RWPE1 (cell line): ENCODE measurements at regions not wholly inside any gene's neighbourhood (a gene's known extent, or its start where the extent isn't known, plus 50 kb on each side); places are given as distances from the start of the nearest gene placed in this dataset.
"Not testable (repeated sequence)": the region's sequence is repeated elsewhere in the genome, so short reads cannot be mapped to it uniquely, and the experiment has no call there.

Experiments
- CTCF ChIA-PET: fragments of 350-600 bp; sonication (Branson Sonifier 250); formaldehyde crosslinking; extraction: SDS; loops from one replicate; lab custom pipeline; 2021; lab: Yijun Ruan, JAX
- POLR2A ChIA-PET: fragments of 400-600 bp; formaldehyde crosslinking; extraction: SDS; loops from one replicate; lab custom pipeline; 2020; ENCODE audit warnings: antibody characterized with exemption; ENCODE audit not compliant: low non-redundant PET; lab: Yijun Ruan, JAX
- DNase-seq: peaks from one replicate; pipeline ENCODE4 v3.0.0; 2012; ENCODE audit warnings: low spot score
- H3K27ac ChIP-seq: fragments of 450-650 bp; 2 replicates; pipeline ENCODE4 v1.5.1; 2017
- TF ChIP-seq, protein P1 (sequence below): fragments of 450-650 bp; conservative IDR thresholded peaks from 2 replicates; pipeline ENCODE4 v1.5.1; 2017; ENCODE audit warnings: low read depth, mild to moderate bottlenecking

DNA sequence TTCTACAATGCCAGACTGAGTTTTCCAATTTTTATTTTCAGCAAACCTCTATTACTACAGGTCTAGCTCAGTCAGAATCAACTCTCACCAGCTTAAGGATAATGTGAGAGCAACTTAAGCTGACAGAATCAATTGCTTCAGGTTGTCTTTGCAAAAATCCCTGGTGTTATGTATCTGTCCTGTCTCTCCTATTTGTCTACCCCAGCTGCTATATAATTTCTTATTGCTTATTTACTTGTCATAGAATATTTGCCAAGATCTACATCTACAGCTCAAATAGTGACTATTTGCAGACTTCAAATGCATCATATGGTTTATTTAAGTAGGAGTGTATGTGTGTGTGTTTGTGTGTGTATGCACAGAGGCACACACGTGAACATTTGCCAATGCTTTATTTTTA, 54.1 kb downstream of the FOXG1 start:
- POLR2A ChIA-PET: no interaction called here

DNA sequence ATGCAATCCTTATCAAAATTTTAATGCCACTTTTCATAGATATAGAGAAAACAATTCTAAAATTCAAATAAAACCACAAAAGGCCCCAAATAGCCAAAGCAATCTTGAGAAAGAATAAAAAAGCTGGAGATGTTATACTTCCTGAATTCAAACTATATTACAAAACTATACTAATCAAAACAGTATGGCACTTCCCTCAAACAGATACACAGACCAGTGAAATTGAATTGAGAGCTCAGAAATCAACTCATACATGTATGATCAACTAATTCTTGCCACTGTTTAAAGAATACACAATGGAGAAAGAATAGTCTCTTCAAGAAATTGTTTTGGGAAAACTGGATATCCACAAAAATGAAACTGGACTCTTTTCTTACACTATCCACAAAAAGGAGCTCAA, 55.4 kb downstream of the FOXG1 start:
- no peak for DNase-seq
- TF ChIP-seq, protein P1, sequence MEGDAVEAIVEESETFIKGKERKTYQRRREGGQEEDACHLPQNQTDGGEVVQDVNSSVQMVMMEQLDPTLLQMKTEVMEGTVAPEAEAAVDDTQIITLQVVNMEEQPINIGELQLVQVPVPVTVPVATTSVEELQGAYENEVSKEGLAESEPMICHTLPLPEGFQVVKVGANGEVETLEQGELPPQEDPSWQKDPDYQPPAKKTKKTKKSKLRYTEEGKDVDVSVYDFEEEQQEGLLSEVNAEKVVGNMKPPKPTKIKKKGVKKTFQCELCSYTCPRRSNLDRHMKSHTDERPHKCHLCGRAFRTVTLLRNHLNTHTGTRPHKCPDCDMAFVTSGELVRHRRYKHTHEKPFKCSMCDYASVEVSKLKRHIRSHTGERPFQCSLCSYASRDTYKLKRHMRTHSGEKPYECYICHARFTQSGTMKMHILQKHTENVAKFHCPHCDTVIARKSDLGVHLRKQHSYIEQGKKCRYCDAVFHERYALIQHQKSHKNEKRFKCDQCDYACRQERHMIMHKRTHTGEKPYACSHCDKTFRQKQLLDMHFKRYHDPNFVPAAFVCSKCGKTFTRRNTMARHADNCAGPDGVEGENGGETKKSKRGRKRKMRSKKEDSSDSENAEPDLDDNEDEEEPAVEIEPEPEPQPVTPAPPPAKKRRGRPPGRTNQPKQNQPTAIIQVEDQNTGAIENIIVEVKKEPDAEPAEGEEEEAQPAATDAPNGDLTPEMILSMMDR: no peak
- ChIA-PET POLR2A (no interaction called here), CTCF (interaction anchor here (0.5 kb wide), 1 partner anchor 717 kb away, joined by 3 read pairs; no protein-coding TSS in a partner anchor)
- no peak overlapping the region for H3K27ac ChIP-seq

More for the DNA sequence above, 54.1 kb downstream of the FOXG1 start:
- H3K27ac ChIP-seq: no peak overlapping the region
- no peak for DNase-seq
- TF ChIP-seq, protein P1: no peak
- CTCF ChIA-PET: no interaction called here

DNA sequence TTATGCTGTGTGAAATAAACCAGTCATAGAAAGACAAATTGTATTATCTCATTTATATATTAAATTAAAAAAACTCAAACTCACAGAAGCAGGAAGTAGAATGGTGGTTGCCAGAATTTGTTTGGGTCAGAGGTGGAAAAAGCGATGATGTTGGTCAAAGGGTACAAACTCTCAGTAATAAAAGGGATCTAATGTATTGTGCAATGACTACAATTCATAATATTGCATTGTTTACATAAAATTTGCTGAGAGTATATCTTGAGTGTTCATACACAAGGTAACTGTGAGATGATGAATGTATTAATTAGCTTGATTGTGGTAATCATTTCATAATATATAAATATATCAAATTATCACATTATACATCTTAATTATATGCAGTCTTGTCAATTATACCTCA, 56.7 kb downstream of the FOXG1 start:
- no peak for DNase-seq

DNA sequence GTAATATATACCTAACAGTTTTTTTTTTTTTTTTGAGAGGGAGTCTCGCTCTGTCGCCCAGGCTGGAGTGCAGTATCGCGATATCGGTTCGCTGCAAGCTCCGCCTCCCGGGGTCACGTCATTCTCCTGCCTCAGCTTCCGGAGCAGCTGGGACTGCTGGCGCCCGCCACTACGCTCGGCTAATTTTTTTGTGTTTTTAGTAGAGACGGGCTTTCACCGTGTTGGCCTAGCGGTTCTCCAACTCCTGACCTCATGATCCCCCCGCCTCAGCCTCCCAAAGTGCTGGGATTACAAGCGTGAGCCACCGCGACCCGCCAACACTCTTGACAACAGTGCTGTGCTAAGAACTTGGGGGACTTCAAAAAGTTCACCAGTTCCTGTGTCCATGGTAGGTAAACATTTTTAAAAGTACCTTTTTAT, 63.5 kb downstream of the FOXG1 start:
- POLR2A ChIA-PET: no interaction called here
- H3K27ac ChIP-seq: no peak overlapping the region
- TF ChIP-seq, protein P1: no peak
- CTCF ChIA-PET: no interaction called here
- no peak for DNase-seq

More for the DNA sequence above, 56.7 kb downstream of the FOXG1 start:
- ChIA-PET CTCF (no interaction called here), POLR2A (no interaction called here)
- H3K27ac ChIP-seq: no peak overlapping the region
- TF ChIP-seq, protein P1: no peak

- POLR2A ChIA-PET: no interaction called here
These were observed 64.5 kb downstream of the FOXG1 start for GRCh38 chr14:28831126-28831525.

DNA sequence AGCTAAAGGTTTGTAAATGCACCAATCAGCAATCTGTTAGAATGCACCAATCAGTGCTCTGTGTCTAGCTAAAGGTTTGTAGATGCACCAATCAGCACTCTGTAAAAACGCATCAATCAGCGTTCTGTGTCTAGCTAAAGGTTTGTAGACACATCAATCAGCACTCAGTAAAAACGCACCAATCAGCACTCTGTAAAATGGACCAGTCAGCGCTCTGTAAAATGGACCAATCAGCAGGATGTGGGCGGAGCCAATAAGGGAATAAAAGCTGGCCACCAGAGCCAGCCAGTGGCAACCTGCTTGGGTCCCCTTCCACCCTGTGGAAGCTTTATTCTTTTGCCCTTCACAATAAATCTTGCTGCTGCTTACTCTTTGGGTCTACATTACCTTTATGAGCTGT, 76.0 kb downstream of the FOXG1 start:
- CTCF ChIA-PET, H3K27ac ChIP-seq, DNase-seq: not testable (repeated sequence)
- POLR2A ChIA-PET: interaction anchor here (0.6 kb wide), 1 partner anchor 40 kb away, joined by 3 read pairs; no protein-coding TSS in a partner anchor

More at GRCh38 chr14:28831126-28831525, 64.5 kb downstream of the FOXG1 start:
- TF ChIP-seq, protein P1: no peak
- DNase-seq: no peak
- no peak overlapping the region for H3K27ac ChIP-seq
- CTCF ChIA-PET: no interaction called here

DNA sequence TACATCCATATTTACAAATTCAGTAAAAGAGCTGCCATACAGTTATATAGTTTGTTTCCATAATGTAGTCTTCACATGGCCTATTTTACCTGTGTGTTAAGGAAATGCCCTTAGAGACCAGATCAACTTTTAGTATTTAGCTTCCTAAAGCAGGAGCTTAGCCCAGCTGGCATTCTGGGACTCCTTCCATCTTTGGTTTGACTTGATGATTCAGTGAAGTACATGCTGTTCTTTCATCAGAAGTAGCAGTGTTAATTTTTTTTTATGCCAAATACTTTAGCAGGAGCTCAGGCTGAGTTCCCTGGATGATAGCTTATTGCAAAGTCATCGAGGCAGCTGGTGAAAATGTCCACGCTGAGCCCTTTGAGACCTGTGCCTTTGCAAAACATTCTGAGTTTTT, 101.0 kb downstream of the FOXG1 start:
- DNase-seq: no peak
- H3K27ac ChIP-seq: no peak overlapping the region
- POLR2A ChIA-PET: no interaction called here
- TF ChIP-seq, protein P1: no peak
- CTCF ChIA-PET: interaction anchor here (0.6 kb wide), 1 partner anchor 722 kb away, joined by 3 read pairs; no protein-coding TSS in a partner anchor
